MM.1S (cell line): ENCODE measurements at regions not wholly inside any gene's neighbourhood (a gene's known extent, or its start where the extent isn't known, plus 50 kb on each side); places are given as distances from the start of the nearest gene placed in this dataset.
"Not testable (repeated sequence)": the region's sequence is repeated elsewhere in the genome, so short reads cannot be mapped to it uniquely, and the experiment has no call there.

Experiments
- EZH2 ChIP-seq: fragments of 300-600 bp; sonication (generic); optimal IDR thresholded peaks from 2 replicates; pipeline ENCODE3; 2017; ENCODE audit warnings: low read depth, mild to moderate bottlenecking, antibody characterized with exemption, low read length, mixed read lengths
- TF ChIP-seq, protein P1 (sequence below): fragments of 300-600 bp; sonication (generic); IDR thresholded peaks from 2 replicates; pipeline ENCODE4 v1.5.1; 2016; ENCODE audit warnings: antibody characterized with exemption, low read length, mixed read lengths

DNA sequence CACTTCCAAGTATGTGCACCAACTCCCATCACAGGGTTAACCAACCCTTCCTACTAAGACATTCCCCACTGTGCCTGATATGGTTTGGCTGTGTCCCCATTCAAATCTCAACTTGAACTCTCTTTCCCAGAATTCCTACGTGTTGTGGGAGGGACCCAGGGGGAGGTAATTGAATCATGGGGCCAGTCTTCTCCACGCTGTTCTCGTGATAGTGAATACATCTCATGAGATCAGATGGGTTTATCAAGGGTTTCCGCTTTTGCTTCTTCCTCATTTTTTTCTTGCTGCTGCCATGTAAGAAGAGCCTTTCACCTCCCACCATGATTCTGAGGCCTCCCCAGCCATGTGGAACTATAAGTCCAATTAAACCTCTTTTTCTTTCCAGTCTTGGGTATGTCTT lies 681.8 kb upstream of the TBX3 start:
- TF ChIP-seq, protein P1, sequence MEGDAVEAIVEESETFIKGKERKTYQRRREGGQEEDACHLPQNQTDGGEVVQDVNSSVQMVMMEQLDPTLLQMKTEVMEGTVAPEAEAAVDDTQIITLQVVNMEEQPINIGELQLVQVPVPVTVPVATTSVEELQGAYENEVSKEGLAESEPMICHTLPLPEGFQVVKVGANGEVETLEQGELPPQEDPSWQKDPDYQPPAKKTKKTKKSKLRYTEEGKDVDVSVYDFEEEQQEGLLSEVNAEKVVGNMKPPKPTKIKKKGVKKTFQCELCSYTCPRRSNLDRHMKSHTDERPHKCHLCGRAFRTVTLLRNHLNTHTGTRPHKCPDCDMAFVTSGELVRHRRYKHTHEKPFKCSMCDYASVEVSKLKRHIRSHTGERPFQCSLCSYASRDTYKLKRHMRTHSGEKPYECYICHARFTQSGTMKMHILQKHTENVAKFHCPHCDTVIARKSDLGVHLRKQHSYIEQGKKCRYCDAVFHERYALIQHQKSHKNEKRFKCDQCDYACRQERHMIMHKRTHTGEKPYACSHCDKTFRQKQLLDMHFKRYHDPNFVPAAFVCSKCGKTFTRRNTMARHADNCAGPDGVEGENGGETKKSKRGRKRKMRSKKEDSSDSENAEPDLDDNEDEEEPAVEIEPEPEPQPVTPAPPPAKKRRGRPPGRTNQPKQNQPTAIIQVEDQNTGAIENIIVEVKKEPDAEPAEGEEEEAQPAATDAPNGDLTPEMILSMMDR, result not testable (repeated sequence)
- TF ChIP-seq EZH2, result not testable (repeated sequence)
